ENCODE measurements at regions not wholly inside any gene's neighbourhood (a gene's known extent, or its start where the extent isn't known, plus 50 kb on each side); places are given as distances from the start of the nearest gene placed in this dataset.

DNA sequence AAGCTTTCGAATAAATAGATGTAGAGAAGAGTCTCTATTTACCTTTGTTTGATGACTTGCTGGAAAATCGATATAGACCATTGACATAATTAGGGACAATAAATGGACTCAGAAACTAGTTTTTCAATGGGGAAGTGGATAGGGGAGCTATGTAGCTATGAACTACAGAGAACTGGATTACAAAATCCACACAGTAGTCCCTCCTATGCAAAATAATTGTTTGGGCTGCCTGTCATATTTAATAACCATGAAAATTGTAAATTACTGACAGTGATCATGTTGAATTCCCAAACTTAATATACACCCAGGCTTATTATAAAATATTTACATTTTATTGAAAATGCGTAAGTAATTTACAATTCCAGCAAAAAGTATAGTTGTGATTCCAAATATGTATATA is 333.1 kb upstream of the FAM241A start:
- Histone ChIP-seq H3K36me3 (ENCODE audit: insufficient read depth, low read length) (no peaks in the 10 kb centered on the region), H3K27ac (ENCODE audit: low read depth, low read length) (no peak overlapping the region), H3K27me3 (ENCODE audit: control insufficient read depth in 1 of 2, insufficient read depth in 2 of 2, low read length in 2 of 2) (no peaks in the 10 kb centered on the region)

DNA sequence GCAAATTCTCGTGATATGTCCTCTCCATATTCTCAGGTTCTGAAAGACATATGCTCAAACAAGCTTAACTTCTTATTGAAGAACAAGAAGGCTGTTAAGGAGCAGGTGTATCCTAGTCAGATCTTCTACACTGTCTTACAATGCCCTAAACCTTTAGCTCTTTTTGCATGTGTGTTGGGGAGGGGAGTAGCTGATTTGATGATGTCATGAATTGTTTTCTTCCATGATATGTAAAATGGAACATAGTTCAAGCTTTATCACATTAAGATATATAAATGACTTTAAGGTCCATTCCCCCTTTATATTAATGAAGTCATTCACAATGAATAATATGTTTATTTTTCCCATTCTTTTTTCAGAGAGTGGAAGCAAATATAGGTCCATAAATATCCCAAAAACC is 332.5 kb upstream of the FAM241A start:
- Histone ChIP-seq H3K9ac (ENCODE audit: low read length) (no peak overlapping the region), H3K9me3 (ENCODE audit: low read length) (no peaks in the 10 kb centered on the region), H3K27me3 (ENCODE audit: control insufficient read depth in 1 of 2, insufficient read depth in 2 of 2, low read length in 2 of 2) (no peaks in the 10 kb centered on the region), H3K4me3 (ENCODE audit: low read depth in 1 of 2, low read length in 2 of 2) (no peak overlapping the region), H3K27ac (ENCODE audit: low read depth, low read length) (no peak overlapping the region), H3K36me3 (ENCODE audit: insufficient read depth, low read length) (no peaks in the 10 kb centered on the region), H3K4me1 (ENCODE audit: insufficient read depth, low read length) (no peaks in the 10 kb centered on the region)

More for the DNA sequence above, 333.1 kb upstream of the FAM241A start:
- no peaks in the 10 kb centered on the region for H3K9me3 ChIP-seq (ENCODE audit: low read length)
- H3K4me3 ChIP-seq (ENCODE audit: low read depth in 1 of 2, low read length in 2 of 2), result no peak overlapping the region
- no peak overlapping the region for H3K9ac ChIP-seq (ENCODE audit: low read length)
- H3K4me1 ChIP-seq (ENCODE audit: insufficient read depth, low read length), result no peaks in the 10 kb centered on the region

DNA sequence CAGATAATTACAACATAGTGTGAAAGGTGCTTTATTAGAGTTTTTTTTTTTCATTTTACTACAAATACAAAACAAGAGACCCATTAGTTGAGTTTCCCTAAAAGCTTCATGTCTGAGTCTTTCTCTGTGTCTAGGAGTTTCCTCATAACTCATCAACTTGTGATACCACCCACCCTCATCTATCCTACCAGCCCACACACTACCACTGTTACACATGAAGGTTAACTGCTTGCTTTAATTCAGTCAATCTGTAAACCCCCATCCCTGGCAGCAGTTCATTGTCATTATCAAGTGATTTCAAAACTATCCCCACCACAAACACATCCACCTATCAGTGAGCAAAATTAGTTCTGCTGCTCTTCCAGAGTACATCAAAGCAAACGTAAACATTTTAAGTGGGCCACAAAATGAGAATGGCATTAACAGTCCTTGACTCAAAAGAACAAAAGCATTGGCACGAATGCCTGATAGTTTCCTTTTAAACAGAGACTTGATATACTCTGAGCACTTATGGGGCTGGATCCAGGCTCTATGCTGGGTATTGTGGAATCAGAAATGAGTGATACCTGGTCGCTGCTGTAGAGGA is 331.6 kb upstream of the FAM241A start:
- Histone ChIP-seq H3K4me3 (ENCODE audit: low read depth in 1 of 2, low read length in 2 of 2) (no peak overlapping the region), H3K27me3 (ENCODE audit: control insufficient read depth in 1 of 2, insufficient read depth in 2 of 2, low read length in 2 of 2) (no peaks in the 10 kb centered on the region), H3K9ac (ENCODE audit: low read length) (no peak overlapping the region), H3K9me3 (ENCODE audit: low read length) (no peaks in the 10 kb centered on the region), H3K36me3 (ENCODE audit: insufficient read depth, low read length) (no peaks in the 10 kb centered on the region), H3K27ac (ENCODE audit: low read depth, low read length) (no peak overlapping the region), H3K4me1 (ENCODE audit: insufficient read depth, low read length) (no peaks in the 10 kb centered on the region)

DNA sequence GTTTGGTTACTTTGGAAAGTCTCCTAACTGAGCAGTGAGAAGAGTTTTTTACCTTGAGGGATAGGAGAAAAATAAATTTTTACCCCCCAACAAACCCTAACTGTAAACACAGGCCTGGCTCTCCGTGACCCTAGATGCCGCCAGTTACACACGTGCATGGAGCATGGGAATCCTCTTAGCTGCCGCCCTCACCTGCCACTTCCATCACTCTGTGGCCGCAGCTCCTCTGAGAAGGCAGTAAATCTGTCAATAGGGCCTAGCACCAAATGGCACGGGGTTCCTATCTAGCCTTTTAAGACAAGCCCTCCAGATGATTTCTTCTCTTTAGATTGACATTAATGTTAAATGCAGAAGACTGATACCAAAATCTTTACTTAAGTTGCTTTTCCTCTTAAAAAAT is 330.3 kb upstream of the FAM241A start:
- H3K27me3 ChIP-seq (ENCODE audit: control insufficient read depth in 1 of 2, insufficient read depth in 2 of 2, low read length in 2 of 2), result no peaks in the 10 kb centered on the region
- H3K36me3 ChIP-seq (ENCODE audit: insufficient read depth, low read length), result no peaks in the 10 kb centered on the region
- H3K4me3 ChIP-seq (ENCODE audit: low read depth in 1 of 2, low read length in 2 of 2), result no peak overlapping the region
- no peaks in the 10 kb centered on the region for H3K4me1 ChIP-seq (ENCODE audit: insufficient read depth, low read length)
- no peak overlapping the region for H3K9ac ChIP-seq (ENCODE audit: low read length)
- no peak overlapping the region for H3K27ac ChIP-seq (ENCODE audit: low read depth, low read length)
- no peaks in the 10 kb centered on the region for H3K9me3 ChIP-seq (ENCODE audit: low read length)

- no peaks in the 10 kb centered on the region for H3K4me1 ChIP-seq (ENCODE audit: insufficient read depth, low read length)
- H3K4me3 ChIP-seq (ENCODE audit: low read depth in 1 of 2, low read length in 2 of 2), result no peak overlapping the region
- no peak overlapping the region for H3K9ac ChIP-seq (ENCODE audit: low read length)
- H3K27ac ChIP-seq (ENCODE audit: low read depth, low read length), result no peak overlapping the region
- H3K27me3 ChIP-seq (ENCODE audit: control insufficient read depth in 1 of 2, insufficient read depth in 2 of 2, low read length in 2 of 2), result no peaks in the 10 kb centered on the region
- H3K36me3 ChIP-seq (ENCODE audit: insufficient read depth, low read length), result no peaks in the 10 kb centered on the region
- no peaks in the 10 kb centered on the region for H3K9me3 ChIP-seq (ENCODE audit: low read length)
Observed at GRCh38 chr4:111821342-111821741, 323.9 kb upstream of the FAM241A start.

GRCh38 chr4:111836601-111837000 is 308.7 kb upstream of the FAM241A start:
- Histone ChIP-seq H3K9me3 (ENCODE audit: low read length) (no peaks in the 10 kb centered on the region), H3K4me3 (ENCODE audit: low read depth in 1 of 2, low read length in 2 of 2) (no peak overlapping the region), H3K27ac (ENCODE audit: low read depth, low read length) (no peak overlapping the region), H3K27me3 (ENCODE audit: control insufficient read depth in 1 of 2, insufficient read depth in 2 of 2, low read length in 2 of 2) (no peaks in the 10 kb centered on the region), H3K4me1 (ENCODE audit: insufficient read depth, low read length) (no peaks in the 10 kb centered on the region), H3K36me3 (ENCODE audit: insufficient read depth, low read length) (no peaks in the 10 kb centered on the region), H3K9ac (ENCODE audit: low read length) (no peak overlapping the region)

DNA sequence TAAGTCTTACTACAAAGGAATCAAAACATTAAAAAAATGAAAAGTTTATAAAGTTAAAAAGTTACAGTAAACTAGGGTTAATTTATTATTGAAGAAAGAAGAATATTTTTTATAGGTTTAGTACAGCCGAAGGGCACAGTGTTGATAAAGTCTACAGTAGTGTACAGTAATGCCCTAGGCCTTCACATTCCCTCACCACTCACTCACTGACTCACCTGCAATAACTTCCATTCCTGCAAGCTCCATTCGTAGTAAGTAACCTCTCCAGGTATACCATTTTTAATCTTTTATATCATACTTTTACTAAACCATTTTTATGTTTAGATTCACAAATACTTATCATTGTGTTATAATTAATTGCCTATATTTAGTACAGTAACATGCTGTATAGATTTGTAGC is 307.5 kb upstream of the FAM241A start:
- no peaks in the 10 kb centered on the region for H3K27me3 ChIP-seq (ENCODE audit: control insufficient read depth in 1 of 2, insufficient read depth in 2 of 2, low read length in 2 of 2)
- H3K9ac ChIP-seq (ENCODE audit: low read length), result no peak overlapping the region

DNA sequence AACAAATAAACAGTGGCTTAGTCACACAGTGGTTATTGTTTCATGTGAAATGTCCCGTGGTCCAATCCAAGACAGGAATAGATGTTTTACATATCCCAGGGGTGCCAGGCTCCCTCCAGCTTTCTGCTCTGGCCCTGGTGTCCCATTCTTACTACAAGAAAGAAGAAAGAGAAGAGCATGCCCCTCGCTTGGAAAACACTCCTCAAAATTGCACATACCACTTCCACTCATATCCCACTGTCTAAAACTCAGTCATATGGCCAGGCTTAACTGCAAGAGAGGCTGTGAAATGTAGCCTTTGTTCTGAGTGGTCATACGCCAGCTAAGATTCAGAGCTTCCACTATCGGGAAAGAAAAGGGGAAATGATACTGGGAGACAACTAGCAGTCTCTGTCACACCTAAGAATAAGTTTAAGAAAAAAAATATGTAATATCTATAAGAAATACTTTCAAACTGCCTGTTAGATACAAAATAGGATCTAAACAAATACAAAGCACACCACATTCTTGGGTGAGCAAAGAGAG is 306.8 kb upstream of the FAM241A start:
- Histone ChIP-seq H3K4me1 (ENCODE audit: insufficient read depth, low read length) (no peaks in the 10 kb centered on the region), H3K9ac (ENCODE audit: low read length) (no peak overlapping the region), H3K27ac (ENCODE audit: low read depth, low read length) (no peak overlapping the region), H3K27me3 (ENCODE audit: control insufficient read depth in 1 of 2, insufficient read depth in 2 of 2, low read length in 2 of 2) (no peaks in the 10 kb centered on the region), H3K4me3 (ENCODE audit: low read depth in 1 of 2, low read length in 2 of 2) (no peak overlapping the region), H3K9me3 (ENCODE audit: low read length) (no peaks in the 10 kb centered on the region), H3K36me3 (ENCODE audit: insufficient read depth, low read length) (no peaks in the 10 kb centered on the region)

More for the DNA sequence above, 307.5 kb upstream of the FAM241A start:
- Histone ChIP-seq H3K36me3 (ENCODE audit: insufficient read depth, low read length) (no peaks in the 10 kb centered on the region), H3K4me3 (ENCODE audit: low read depth in 1 of 2, low read length in 2 of 2) (no peak overlapping the region), H3K27ac (ENCODE audit: low read depth, low read length) (no peak overlapping the region), H3K9me3 (ENCODE audit: low read length) (no peaks in the 10 kb centered on the region), H3K4me1 (ENCODE audit: insufficient read depth, low read length) (no peaks in the 10 kb centered on the region)

DNA sequence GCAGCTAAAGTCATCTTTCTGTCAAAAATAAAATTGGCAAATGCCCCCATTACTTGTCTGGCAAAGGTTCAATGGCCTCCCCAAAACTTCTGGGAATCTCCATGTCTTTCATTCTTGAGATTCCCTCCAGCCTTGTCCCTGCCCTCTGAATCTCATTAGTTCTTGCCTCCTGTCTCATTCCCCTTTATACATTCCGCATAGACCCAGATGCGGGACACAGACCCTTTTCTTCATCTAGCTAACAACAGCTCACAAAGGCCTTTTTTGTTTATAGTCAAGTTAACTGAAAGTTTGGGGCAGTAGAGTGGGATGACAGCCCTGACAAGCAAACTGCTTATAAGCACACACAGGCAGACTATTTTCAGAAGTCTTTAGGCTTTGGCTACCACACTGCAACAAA is 306.1 kb upstream of the FAM241A start:
- Histone ChIP-seq H3K4me1 (ENCODE audit: insufficient read depth, low read length) (no peaks in the 10 kb centered on the region), H3K9ac (ENCODE audit: low read length) (no peak overlapping the region), H3K36me3 (ENCODE audit: insufficient read depth, low read length) (no peaks in the 10 kb centered on the region), H3K4me3 (ENCODE audit: low read depth in 1 of 2, low read length in 2 of 2) (no peak overlapping the region), H3K9me3 (ENCODE audit: low read length) (no peaks in the 10 kb centered on the region), H3K27ac (ENCODE audit: low read depth, low read length) (no peak overlapping the region), H3K27me3 (ENCODE audit: control insufficient read depth in 1 of 2, insufficient read depth in 2 of 2, low read length in 2 of 2) (no peaks in the 10 kb centered on the region)

DNA sequence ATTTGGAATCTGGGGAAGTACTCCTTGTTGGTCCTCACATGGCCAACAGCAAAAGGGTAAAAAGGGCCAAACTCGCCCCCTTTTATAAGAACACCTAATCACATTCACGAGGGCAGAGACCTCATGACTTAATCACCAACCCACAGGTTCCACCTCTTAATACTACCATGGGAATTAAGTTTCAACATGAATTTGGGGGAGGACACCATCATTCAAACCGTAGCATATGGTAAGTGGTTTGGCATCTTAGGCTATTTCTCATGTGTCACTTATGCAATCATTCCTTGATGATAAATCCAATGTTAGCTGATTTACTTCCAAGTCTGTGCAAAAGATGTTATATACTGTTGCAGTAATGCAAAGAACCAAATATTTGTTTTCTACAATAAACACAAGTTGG is 302.9 kb upstream of the FAM241A start:
- Histone ChIP-seq H3K36me3 (ENCODE audit: insufficient read depth, low read length) (no peaks in the 10 kb centered on the region), H3K9me3 (ENCODE audit: low read length) (no peaks in the 10 kb centered on the region), H3K4me1 (ENCODE audit: insufficient read depth, low read length) (no peaks in the 10 kb centered on the region), H3K9ac (ENCODE audit: low read length) (no peak overlapping the region), H3K4me3 (ENCODE audit: low read depth in 1 of 2, low read length in 2 of 2) (no peak overlapping the region), H3K27ac (ENCODE audit: low read depth, low read length) (no peak overlapping the region), H3K27me3 (ENCODE audit: control insufficient read depth in 1 of 2, insufficient read depth in 2 of 2, low read length in 2 of 2) (no peaks in the 10 kb centered on the region)

- H3K9ac ChIP-seq (ENCODE audit: low read length), result no peak overlapping the region
- H3K4me1 ChIP-seq (ENCODE audit: insufficient read depth, low read length), result no peaks in the 10 kb centered on the region
- no peaks in the 10 kb centered on the region for H3K9me3 ChIP-seq (ENCODE audit: low read length)
- H3K36me3 ChIP-seq (ENCODE audit: insufficient read depth, low read length), result no peaks in the 10 kb centered on the region
- no peaks in the 10 kb centered on the region for H3K27me3 ChIP-seq (ENCODE audit: control insufficient read depth in 1 of 2, insufficient read depth in 2 of 2, low read length in 2 of 2)
- H3K27ac ChIP-seq (ENCODE audit: low read depth, low read length), result no peak overlapping the region
- no peak overlapping the region for H3K4me3 ChIP-seq (ENCODE audit: low read depth in 1 of 2, low read length in 2 of 2)
Observed at GRCh38 chr4:111847296-111848008, 297.8 kb upstream of the FAM241A start.

Data from muscle layer of colon (tissue), 2 donors.